ENCODE measurements at regions not wholly inside any gene's neighbourhood (a gene's known extent, or its start where the extent isn't known, plus 50 kb on each side); places are given as distances from the start of the nearest gene placed in this dataset.
"Not testable (repeated sequence)": the region's sequence is repeated elsewhere in the genome, so short reads cannot be mapped to it uniquely, and the experiment has no call there.

- TF ChIP-seq MYC (IDR thresholded peaks at IDR 0.05; ENCODE audit: low read depth, low read length): no peak
- TF ChIP-seq MYC (CRISPR knock-in tag; IDR thresholded peaks at IDR 0.05; ENCODE audit: borderline replicate concordance, low read depth): no peak
- TF ChIP-seq, protein P1, sequence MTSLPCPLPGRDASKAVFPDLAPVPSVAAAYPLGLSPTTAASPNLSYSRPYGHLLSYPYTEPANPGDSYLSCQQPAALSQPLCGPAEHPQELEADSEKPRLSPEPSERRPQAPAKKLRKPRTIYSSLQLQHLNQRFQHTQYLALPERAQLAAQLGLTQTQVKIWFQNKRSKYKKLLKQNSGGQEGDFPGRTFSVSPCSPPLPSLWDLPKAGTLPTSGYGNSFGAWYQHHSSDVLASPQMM (CRISPR knock-in tag; IDR thresholded peaks at IDR 0.05): no peak
- TF ChIP-seq ETV5 (CRISPR knock-in tag; IDR thresholded peaks at IDR 0.05; ENCODE audit: low read depth): no peak
- no peak for TF ChIP-seq DACH1 (IDR thresholded peaks at IDR 0.05; ENCODE audit: partially characterized antibody)
Observed at GRCh38 chr9:104999136-104999535, 71.2 kb upstream of the ABCA1 start (continued).

DNA sequence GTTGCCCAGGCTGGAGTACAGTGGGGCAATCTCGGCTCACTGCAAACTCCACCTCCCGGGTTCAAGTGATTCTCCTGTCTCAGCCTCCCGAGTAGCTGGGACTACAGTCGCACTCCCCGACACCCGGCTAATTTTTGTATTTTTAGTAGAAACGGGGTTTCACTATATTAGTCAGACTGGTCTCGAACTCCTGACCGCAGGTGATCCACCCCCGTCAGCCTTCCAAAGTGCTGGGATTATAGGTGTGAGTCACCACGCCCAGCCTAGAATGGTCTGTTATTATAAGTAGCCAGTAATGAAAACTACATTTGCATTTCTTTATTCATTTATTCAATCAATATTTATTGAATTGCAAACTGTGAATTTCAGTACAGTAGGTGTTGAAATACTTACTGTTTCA is 72.6 kb upstream of the ABCA1 start:
- BruUV-seq (replicated peaks); H3K9ac ChIP-seq (ENCODE audit: insufficient read depth in 1 of 2, low read depth in 2 of 2, low read length in 2 of 2); in situ Hi-C loops (cut with MboI); H3K27me3 ChIP-seq (ENCODE audit: control insufficient read depth in 2 of 2, insufficient read depth in 2 of 2, low read length in 2 of 2); H4K20me1 ChIP-seq (replicated peaks; ENCODE audit: control insufficient read depth, insufficient read depth, low read length); CTCF ChIA-PET (ENCODE audit: low intra/inter-chr PET ratio); intact Hi-C loops (cut with micrococcal nuclease); H3K4me2 ChIP-seq (ENCODE audit: insufficient read depth, low read length); DNase-seq (ENCODE audit: extremely low read depth in 1 of 4, low spot score in 3 of 4); ATAC-seq; H3K4me1 ChIP-seq (replicated peaks in 1 of 2; ENCODE audit: control insufficient read depth in 2 of 2, insufficient read depth in 2 of 2, low read length in 2 of 2); H2AFZ ChIP-seq (ENCODE audit: low read depth, low read length); H3K79me2 ChIP-seq (ENCODE audit: control insufficient read depth, insufficient read depth, low read length); H3K4me3 ChIP-seq; H3K36me3 ChIP-seq (ENCODE audit: control insufficient read depth, insufficient read depth, low read length); FAIRE-seq; H3K9me3 ChIP-seq (replicated peaks; ENCODE audit: control insufficient read depth, insufficient read depth, low read depth, low read length); H3K27ac ChIP-seq (ENCODE audit: extremely low read depth, low read depth, low read length); POLR2A ChIA-PET; H3K9me1 ChIP-seq (ENCODE audit: control insufficient read depth, insufficient read depth, low read length): not testable (repeated sequence)
- WGBS (ENCODE audit: insufficient coverage, low coverage, missing lambda C conversion rate): 5% methylated on average over 11 of the region's 11 CpGs

Measured in K562 (cell line).